ENCODE measurements at regions not wholly inside any gene's neighbourhood (a gene's known extent, or its start where the extent isn't known, plus 50 kb on each side); places are given as distances from the start of the nearest gene placed in this dataset.
"Not testable (repeated sequence)": the region's sequence is repeated elsewhere in the genome, so short reads cannot be mapped to it uniquely, and the experiment has no call there.

DNA sequence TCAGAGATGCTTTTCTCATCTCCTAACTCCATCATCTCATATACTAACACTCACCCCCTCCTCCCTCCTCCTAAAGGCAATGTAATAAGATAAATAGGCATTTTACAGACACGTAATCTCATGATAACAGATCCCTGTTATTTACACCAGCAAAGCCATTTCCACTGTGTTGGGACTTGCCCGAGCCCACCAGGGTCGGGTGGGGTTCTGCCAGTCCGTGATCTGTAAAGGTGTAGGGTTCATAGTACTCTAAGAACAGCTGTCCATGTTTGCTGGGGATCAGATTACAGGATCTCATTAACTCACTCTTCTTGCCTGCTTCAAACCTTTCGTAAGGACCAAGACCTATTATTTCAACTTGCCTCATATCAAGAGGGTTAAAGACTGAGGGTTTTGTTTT lies 172.4 kb downstream of the FZD1 start:
- TF ChIP-seq, protein P1, sequence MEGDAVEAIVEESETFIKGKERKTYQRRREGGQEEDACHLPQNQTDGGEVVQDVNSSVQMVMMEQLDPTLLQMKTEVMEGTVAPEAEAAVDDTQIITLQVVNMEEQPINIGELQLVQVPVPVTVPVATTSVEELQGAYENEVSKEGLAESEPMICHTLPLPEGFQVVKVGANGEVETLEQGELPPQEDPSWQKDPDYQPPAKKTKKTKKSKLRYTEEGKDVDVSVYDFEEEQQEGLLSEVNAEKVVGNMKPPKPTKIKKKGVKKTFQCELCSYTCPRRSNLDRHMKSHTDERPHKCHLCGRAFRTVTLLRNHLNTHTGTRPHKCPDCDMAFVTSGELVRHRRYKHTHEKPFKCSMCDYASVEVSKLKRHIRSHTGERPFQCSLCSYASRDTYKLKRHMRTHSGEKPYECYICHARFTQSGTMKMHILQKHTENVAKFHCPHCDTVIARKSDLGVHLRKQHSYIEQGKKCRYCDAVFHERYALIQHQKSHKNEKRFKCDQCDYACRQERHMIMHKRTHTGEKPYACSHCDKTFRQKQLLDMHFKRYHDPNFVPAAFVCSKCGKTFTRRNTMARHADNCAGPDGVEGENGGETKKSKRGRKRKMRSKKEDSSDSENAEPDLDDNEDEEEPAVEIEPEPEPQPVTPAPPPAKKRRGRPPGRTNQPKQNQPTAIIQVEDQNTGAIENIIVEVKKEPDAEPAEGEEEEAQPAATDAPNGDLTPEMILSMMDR (conservative IDR thresholded peaks at IDR 0.05; ENCODE audit: low read depth, low read length): no peak
- no peak overlapping the region for H3K27ac ChIP-seq
- no peaks in the 10 kb centered on the region for H3K27me3 ChIP-seq (ENCODE audit: insufficient read depth, low read depth)
- H3K36me3 ChIP-seq (ENCODE audit: insufficient read depth): no peaks in the 10 kb centered on the region
- H3K4me2 ChIP-seq: no peak overlapping the region
- no peak overlapping the region for H2AFZ ChIP-seq (ENCODE audit: low read depth)
- no peaks in the 10 kb centered on the region for H3K4me1 ChIP-seq (ENCODE audit: low read depth, poor library complexity, severe bottlenecking)
- no peaks in the 10 kb centered on the region for H3K79me2 ChIP-seq (ENCODE audit: insufficient read depth, low read depth)
- H4K20me1 ChIP-seq (ENCODE audit: insufficient read depth): no peaks in the 10 kb centered on the region
- no peak overlapping the region for H3K9ac ChIP-seq
- no peak overlapping the region for H3K4me3 ChIP-seq (IDR thresholded peaks at IDR 0.05; ENCODE audit: insufficient read depth, low read depth, low read length)

DNA sequence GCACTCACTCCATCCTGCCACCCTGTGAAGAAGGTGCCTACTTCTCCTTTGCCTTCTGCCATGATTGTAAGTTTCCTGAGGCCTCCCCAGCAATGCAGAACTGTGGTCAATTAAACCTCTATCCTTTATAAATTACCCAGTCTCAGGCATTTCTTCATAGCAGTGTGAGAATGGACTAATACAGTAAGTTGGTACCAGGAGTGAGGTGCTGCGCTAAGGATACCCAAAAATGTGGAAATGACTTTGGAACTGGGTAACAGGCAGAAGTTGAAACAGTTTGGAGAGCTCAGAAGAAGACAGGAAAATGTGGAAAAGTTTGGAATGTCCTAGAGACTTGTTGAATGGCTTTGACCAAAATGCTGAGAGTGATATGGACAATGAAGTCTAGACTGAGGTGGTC lies 176.0 kb downstream of the FZD1 start:
- not testable (repeated sequence) for H3K79me2 ChIP-seq (ENCODE audit: insufficient read depth, low read depth); H3K27ac ChIP-seq; H2AFZ ChIP-seq (ENCODE audit: low read depth); H3K4me2 ChIP-seq; H3K27me3 ChIP-seq (ENCODE audit: insufficient read depth, low read depth); H3K36me3 ChIP-seq (ENCODE audit: insufficient read depth); H3K4me3 ChIP-seq (IDR thresholded peaks at IDR 0.05; ENCODE audit: insufficient read depth, low read depth, low read length); H3K4me1 ChIP-seq (ENCODE audit: low read depth, poor library complexity, severe bottlenecking); H3K9ac ChIP-seq; H4K20me1 ChIP-seq (ENCODE audit: insufficient read depth)

DNA sequence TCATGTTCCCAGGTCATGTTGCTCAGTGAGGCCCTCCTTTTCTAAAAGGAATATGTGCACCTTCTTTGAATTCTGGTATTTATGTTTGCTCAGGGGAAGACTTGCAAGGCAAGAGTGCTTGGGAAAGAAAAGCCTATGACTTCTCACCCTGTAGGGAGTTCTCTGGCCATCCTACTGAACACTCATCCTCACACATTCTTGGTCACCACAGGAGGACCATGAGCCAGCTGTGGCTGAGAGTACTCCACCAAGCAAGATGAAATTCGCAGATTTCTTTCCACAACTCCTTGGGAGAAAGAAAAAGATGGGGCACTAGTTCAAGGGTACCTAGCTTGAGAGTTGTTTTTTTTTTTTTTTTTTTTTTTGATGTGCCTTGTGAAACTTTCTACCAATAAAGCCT lies 179.6 kb downstream of the FZD1 start:
- no peak overlapping the region for H3K9ac ChIP-seq
- no peaks in the 10 kb centered on the region for H3K36me3 ChIP-seq (ENCODE audit: insufficient read depth)
- TF ChIP-seq, protein P1 (conservative IDR thresholded peaks at IDR 0.05; ENCODE audit: low read depth, low read length): no peak
- no peak overlapping the region for H2AFZ ChIP-seq (ENCODE audit: low read depth)
- no peak overlapping the region for H3K4me2 ChIP-seq
- H3K79me2 ChIP-seq (ENCODE audit: insufficient read depth, low read depth): no peaks in the 10 kb centered on the region
- H3K27me3 ChIP-seq (ENCODE audit: insufficient read depth, low read depth): no peaks in the 10 kb centered on the region
- H3K4me1 ChIP-seq (ENCODE audit: low read depth, poor library complexity, severe bottlenecking): no peaks in the 10 kb centered on the region
- H4K20me1 ChIP-seq (ENCODE audit: insufficient read depth): no peaks in the 10 kb centered on the region
- no peak overlapping the region for H3K27ac ChIP-seq
- no peak overlapping the region for H3K4me3 ChIP-seq (IDR thresholded peaks at IDR 0.05; ENCODE audit: insufficient read depth, low read depth, low read length)

DNA sequence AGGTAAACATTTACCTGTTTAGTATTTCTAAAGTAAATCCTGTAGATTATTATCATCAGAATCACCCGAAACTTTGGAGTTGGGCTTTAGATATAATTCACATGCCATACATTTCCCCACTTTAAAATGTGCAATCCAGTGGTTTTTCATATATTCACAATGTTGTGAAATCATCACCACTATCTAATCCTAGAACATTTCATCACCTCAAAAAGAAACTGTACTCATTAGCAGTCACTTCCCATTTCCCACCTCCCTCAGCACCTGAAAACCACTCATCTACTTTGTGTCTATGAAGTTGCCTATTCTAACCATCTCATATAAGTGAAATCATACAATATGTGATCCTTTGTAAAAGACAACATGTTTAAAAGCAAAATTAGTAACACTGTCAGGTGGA lies 182.6 kb downstream of the FZD1 start:
- Histone ChIP-seq H3K9ac (no peak overlapping the region), H3K27me3 (ENCODE audit: insufficient read depth, low read depth) (no peaks in the 10 kb centered on the region), H3K36me3 (ENCODE audit: insufficient read depth) (no peaks in the 10 kb centered on the region), H3K27ac (no peak overlapping the region), H3K4me1 (ENCODE audit: low read depth, poor library complexity, severe bottlenecking) (no peaks in the 10 kb centered on the region), H3K4me3 (IDR thresholded peaks at IDR 0.05; ENCODE audit: insufficient read depth, low read depth, low read length) (no peak overlapping the region), H2AFZ (ENCODE audit: low read depth) (no peak overlapping the region), H3K4me2 (no peak overlapping the region), H3K79me2 (ENCODE audit: insufficient read depth, low read depth) (no peaks in the 10 kb centered on the region), H4K20me1 (ENCODE audit: insufficient read depth) (no peaks in the 10 kb centered on the region)
- TF ChIP-seq, protein P1 (conservative IDR thresholded peaks at IDR 0.05; ENCODE audit: low read depth, low read length): no peak

DNA sequence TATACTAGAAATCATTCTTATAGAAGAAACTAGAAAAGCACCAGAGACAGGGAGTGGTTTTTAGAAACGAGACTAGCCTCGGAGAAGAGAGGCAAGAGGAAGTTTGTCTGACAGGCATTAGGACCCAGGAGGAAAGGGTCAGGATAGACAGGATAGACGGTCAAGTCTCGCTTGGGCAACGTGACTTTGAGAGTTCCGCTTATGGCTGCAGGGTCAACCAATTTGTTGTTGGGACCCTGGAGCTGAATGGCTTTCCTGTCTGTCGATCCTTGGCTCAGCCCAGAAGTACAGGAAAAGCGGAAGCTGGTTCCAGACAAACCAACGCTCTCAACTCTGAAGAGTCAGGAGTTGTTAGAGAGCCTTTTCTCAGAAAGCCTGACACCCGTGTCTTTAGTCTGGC lies 191.2 kb downstream of the FZD1 start:
- Histone ChIP-seq H3K4me2 (no peak overlapping the region), H3K9ac (no peak overlapping the region), H3K4me3 (IDR thresholded peaks at IDR 0.05; ENCODE audit: insufficient read depth, low read depth, low read length) (no peak overlapping the region), H3K27ac (no peak overlapping the region), H4K20me1 (ENCODE audit: insufficient read depth) (no peaks in the 10 kb centered on the region), H3K27me3 (ENCODE audit: insufficient read depth, low read depth) (no peaks in the 10 kb centered on the region), H3K4me1 (ENCODE audit: low read depth, poor library complexity, severe bottlenecking) (no peaks in the 10 kb centered on the region), H3K36me3 (ENCODE audit: insufficient read depth) (no peaks in the 10 kb centered on the region), H3K79me2 (ENCODE audit: insufficient read depth, low read depth) (no peaks in the 10 kb centered on the region), H2AFZ (ENCODE audit: low read depth) (no peak overlapping the region)
- TF ChIP-seq, protein P1 (conservative IDR thresholded peaks at IDR 0.05; ENCODE audit: low read depth, low read length): no peak

Data from KMS-11 (cell line).